COLO668 (cell line): ENCODE measurements at regions not wholly inside any gene's neighbourhood (a gene's known extent, or its start where the extent isn't known, plus 50 kb on each side); places are given as distances from the start of the nearest gene placed in this dataset.

Experiments
- DNase-seq: peaks from one replicate; lab custom pipeline; 2025; ENCODE audit not compliant: unreplicated experiment; lab: John Stamatoyannopoulos, UW

- DNase-seq: no peak
These were observed 90.5 kb downstream of the VSTM2A start for GRCh38 chr7:54632696-54633095.

GRCh38 chr7:54629771-54630170 lies 87.6 kb downstream of the VSTM2A start:
- no peak for DNase-seq

- no peak for DNase-seq
These were observed 80.6 kb downstream of the VSTM2A start for GRCh38 chr7:54622696-54623309.
